Upper lobe of right lung (tissue), 1 donor: ENCODE measurements at regions not wholly inside any gene's neighbourhood (a gene's known extent, or its start where the extent isn't known, plus 50 kb on each side); places are given as distances from the start of the nearest gene placed in this dataset.

ENCODE experiments used
- ATAC-seq: fragments of 200-7000 bp; cut with Tn5 transposase; one replicate; pipeline ENCODE4 v1.9.1; 2020; ENCODE audit warnings: mild to moderate bottlenecking, moderate library complexity
- DNase-seq: peaks from one replicate; pipeline ENCODE4 v3.0.0-alpha.2; 2020
- H3K27ac ChIP-seq: fragments of 200-600 bp; one replicate; pipeline ENCODE4 v1.8.0; 2022
- H3K27me3 ChIP-seq: fragments of 200-600 bp; one replicate; pipeline ENCODE4 v1.8.0; 2022; ENCODE audit warnings: mild to moderate bottlenecking
- H3K36me3 ChIP-seq: fragments of 200-600 bp; one replicate; pipeline ENCODE4 v1.8.0; 2022
- H3K4me1 ChIP-seq: fragments of 200-600 bp; one replicate; pipeline ENCODE4 v1.8.0; 2022
- H3K4me3 ChIP-seq: fragments of 200-600 bp; one replicate; pipeline ENCODE4 v1.8.0; 2022; ENCODE audit warnings: mild to moderate bottlenecking
- H3K9me3 ChIP-seq: fragments of 200-600 bp; one replicate; pipeline ENCODE4 v1.8.0; 2022
- intact Hi-C: fragments of 100-400 bp; cut with DNase I; formaldehyde crosslinking; loops from one replicate; pipeline ENCODE4 v1.11.0; 2022
- TF ChIP-seq, protein P1 (sequence below): fragments of 200-600 bp; IDR thresholded peaks from one replicate; pipeline ENCODE4 v1.8.0; 2022; ENCODE audit warnings: antibody characterized with exemption
- donor health status: DM: no; HTN: yes; CAD: no; lungs with severe emphysema.

- intact Hi-C loops = no loop called here
- DNase-seq = no peak
- no peaks in the 10 kb centered on the region for H3K36me3 ChIP-seq
- H3K9me3 ChIP-seq = no peaks in the 10 kb centered on the region
- H3K27me3 ChIP-seq = no peaks in the 10 kb centered on the region
- no peak overlapping the region for H3K27ac ChIP-seq
- ATAC-seq = no peak
- no peak overlapping the region for H3K4me3 ChIP-seq
- TF ChIP-seq, protein P1, sequence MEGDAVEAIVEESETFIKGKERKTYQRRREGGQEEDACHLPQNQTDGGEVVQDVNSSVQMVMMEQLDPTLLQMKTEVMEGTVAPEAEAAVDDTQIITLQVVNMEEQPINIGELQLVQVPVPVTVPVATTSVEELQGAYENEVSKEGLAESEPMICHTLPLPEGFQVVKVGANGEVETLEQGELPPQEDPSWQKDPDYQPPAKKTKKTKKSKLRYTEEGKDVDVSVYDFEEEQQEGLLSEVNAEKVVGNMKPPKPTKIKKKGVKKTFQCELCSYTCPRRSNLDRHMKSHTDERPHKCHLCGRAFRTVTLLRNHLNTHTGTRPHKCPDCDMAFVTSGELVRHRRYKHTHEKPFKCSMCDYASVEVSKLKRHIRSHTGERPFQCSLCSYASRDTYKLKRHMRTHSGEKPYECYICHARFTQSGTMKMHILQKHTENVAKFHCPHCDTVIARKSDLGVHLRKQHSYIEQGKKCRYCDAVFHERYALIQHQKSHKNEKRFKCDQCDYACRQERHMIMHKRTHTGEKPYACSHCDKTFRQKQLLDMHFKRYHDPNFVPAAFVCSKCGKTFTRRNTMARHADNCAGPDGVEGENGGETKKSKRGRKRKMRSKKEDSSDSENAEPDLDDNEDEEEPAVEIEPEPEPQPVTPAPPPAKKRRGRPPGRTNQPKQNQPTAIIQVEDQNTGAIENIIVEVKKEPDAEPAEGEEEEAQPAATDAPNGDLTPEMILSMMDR = no peak
- peaks cover 7% of the 10 kb centered on the region for H3K4me1 ChIP-seq
Observed at GRCh38 chr14:98950353-98950895, 321.6 kb downstream of the BCL11B start.

GRCh38 chr14:98951031-98951430 is 321.0 kb downstream of the BCL11B start:
- H3K4me1 ChIP-seq = peaks cover 7% of the 10 kb centered on the region
- H3K36me3 ChIP-seq = no peaks in the 10 kb centered on the region
- intact Hi-C loops = no loop called here

GRCh38 chr14:98951521-98952152 is 320.4 kb downstream of the BCL11B start:
- H3K27me3 ChIP-seq = no peaks in the 10 kb centered on the region
- H3K27ac ChIP-seq = no peak overlapping the region
- H3K4me1 ChIP-seq = peaks cover 2% of the 10 kb centered on the region
- TF ChIP-seq, protein P1 = no peak
- no peaks in the 10 kb centered on the region for H3K9me3 ChIP-seq
- DNase-seq (no peak), ATAC-seq (no peak)
- H3K4me3 ChIP-seq = no peak overlapping the region
- intact Hi-C loops = no loop called here
- no peaks in the 10 kb centered on the region for H3K36me3 ChIP-seq

More at GRCh38 chr14:98951031-98951430, 321.0 kb downstream of the BCL11B start:
- no peak overlapping the region for H3K4me3 ChIP-seq
- H3K9me3 ChIP-seq = no peaks in the 10 kb centered on the region
- no peak overlapping the region for H3K27ac ChIP-seq
- no peak for ATAC-seq
- TF ChIP-seq, protein P1 = no peak
- no peak for DNase-seq
- no peaks in the 10 kb centered on the region for H3K27me3 ChIP-seq

- intact Hi-C loops = no loop called here
- Histone ChIP-seq H3K27ac (no peak overlapping the region), H3K4me1 (no peaks in the 10 kb centered on the region), H3K4me3 (no peak overlapping the region), H3K27me3 (no peaks in the 10 kb centered on the region), H3K36me3 (no peaks in the 10 kb centered on the region), H3K9me3 (no peaks in the 10 kb centered on the region)
- ATAC-seq = no peak
- TF ChIP-seq, protein P1 = no peak
- DNase-seq = no peak
Observed at GRCh38 chr14:98952593-98953350, 319.2 kb downstream of the BCL11B start.

- Histone ChIP-seq H3K4me1 (no peaks in the 10 kb centered on the region), H3K4me3 (no peak overlapping the region), H3K27me3 (no peaks in the 10 kb centered on the region), H3K9me3 (no peaks in the 10 kb centered on the region), H3K36me3 (no peaks in the 10 kb centered on the region), H3K27ac (no peak overlapping the region)
- TF ChIP-seq, protein P1 = no peak
- peak; percentile 18 for ATAC-seq
- DNase-seq = no peak
- intact Hi-C loops = no loop called here
Observed at GRCh38 chr14:98953551-98954348, 318.2 kb downstream of the BCL11B start.
